ENCODE measurements at regions not wholly inside any gene's neighbourhood (a gene's known extent, or its start where the extent isn't known, plus 50 kb on each side); places are given as distances from the start of the nearest gene placed in this dataset.

- TF ChIP-seq POLR2AphosphoS5 (IDR thresholded peaks at IDR 0.05; ENCODE audit: low read depth, low read length) (no peak), POLR2A (IDR thresholded peaks at IDR 0.05; ENCODE audit: low read depth, low read length) (no peak)
These were observed 317.6 kb downstream of the GALR1 start for GRCh38 chr18:77567205-77567604.

Measured in GM12892 (cell line).